ENCODE measurements at regions not wholly inside any gene's neighbourhood (a gene's known extent, or its start where the extent isn't known, plus 50 kb on each side); places are given as distances from the start of the nearest gene placed in this dataset.

GRCh38 chr2:81355436-81355835 lies 1050.9 kb upstream of the LRRTM1 start:
- Histone ChIP-seq H3K9me3 (ENCODE audit: low read length) (no peaks in the 10 kb centered on the region), H3K27me3 (ENCODE audit: insufficient read depth, low read length) (no peaks in the 10 kb centered on the region), H3K4me1 (ENCODE audit: insufficient read depth, low read length) (no peaks in the 10 kb centered on the region), H3K4me3 (ENCODE audit: low read length) (no peak overlapping the region), H3K36me3 (ENCODE audit: insufficient read depth, low read length) (no peaks in the 10 kb centered on the region), H2AFZ (ENCODE audit: low read depth, low read length) (no peak overlapping the region)

- no peak overlapping the region for H2AFZ ChIP-seq (ENCODE audit: low read depth, low read length)
- H3K36me3 ChIP-seq (ENCODE audit: insufficient read depth, low read length), result no peaks in the 10 kb centered on the region
These were observed 1029.5 kb upstream of the LRRTM1 start for GRCh38 chr2:81334046-81334445.

DNA sequence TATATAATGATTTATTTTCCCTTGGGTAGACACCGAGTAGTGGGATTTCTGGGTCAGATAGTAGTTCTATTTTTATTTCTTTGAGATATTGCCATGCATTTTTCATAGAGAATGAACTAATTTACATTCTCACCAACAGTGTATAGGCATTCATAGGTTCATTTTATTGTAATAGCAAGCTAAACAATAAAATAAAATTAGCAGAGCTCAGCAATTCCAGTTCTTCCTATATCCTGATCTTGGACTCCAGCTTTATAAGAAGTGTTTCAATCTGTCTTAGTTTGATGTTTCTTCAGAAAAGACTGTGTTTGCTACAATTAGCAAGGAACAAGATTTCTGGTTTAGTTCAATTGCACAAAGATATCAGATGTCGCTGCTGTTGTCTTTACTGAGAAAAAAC lies 1024.4 kb upstream of the LRRTM1 start:
- no peaks in the 10 kb centered on the region for H3K4me1 ChIP-seq (ENCODE audit: insufficient read depth, low read length)
- no peak overlapping the region for H3K4me3 ChIP-seq (ENCODE audit: low read length)
- no peak overlapping the region for H2AFZ ChIP-seq (ENCODE audit: low read depth, low read length)

More at GRCh38 chr2:81334046-81334445, 1029.5 kb upstream of the LRRTM1 start:
- Histone ChIP-seq H3K4me1 (ENCODE audit: insufficient read depth, low read length) (no peaks in the 10 kb centered on the region), H3K4me3 (ENCODE audit: low read length) (no peak overlapping the region), H3K27me3 (ENCODE audit: insufficient read depth, low read length) (no peaks in the 10 kb centered on the region), H3K9me3 (ENCODE audit: low read length) (no peaks in the 10 kb centered on the region)

GRCh38 chr2:81327911-81328310 lies 1023.4 kb upstream of the LRRTM1 start:
- H3K4me3 ChIP-seq (ENCODE audit: low read length), result no peak overlapping the region
- H3K27me3 ChIP-seq (ENCODE audit: insufficient read depth, low read length), result no peaks in the 10 kb centered on the region
- no peaks in the 10 kb centered on the region for H3K4me1 ChIP-seq (ENCODE audit: insufficient read depth, low read length)
- no peak overlapping the region for H2AFZ ChIP-seq (ENCODE audit: low read depth, low read length)
- no peaks in the 10 kb centered on the region for H3K9me3 ChIP-seq (ENCODE audit: low read length)
- no peaks in the 10 kb centered on the region for H3K36me3 ChIP-seq (ENCODE audit: insufficient read depth, low read length)

More for the DNA sequence above, 1024.4 kb upstream of the LRRTM1 start:
- H3K9me3 ChIP-seq (ENCODE audit: low read length), result no peaks in the 10 kb centered on the region
- H3K27me3 ChIP-seq (ENCODE audit: insufficient read depth, low read length), result no peaks in the 10 kb centered on the region
- no peaks in the 10 kb centered on the region for H3K36me3 ChIP-seq (ENCODE audit: insufficient read depth, low read length)

- Histone ChIP-seq H2AFZ (ENCODE audit: low read depth, low read length) (no peak overlapping the region), H3K27me3 (ENCODE audit: insufficient read depth, low read length) (no peaks in the 10 kb centered on the region), H3K36me3 (ENCODE audit: insufficient read depth, low read length) (no peaks in the 10 kb centered on the region), H3K4me1 (ENCODE audit: insufficient read depth, low read length) (no peaks in the 10 kb centered on the region), H3K9me3 (ENCODE audit: low read length) (no peaks in the 10 kb centered on the region), H3K4me3 (ENCODE audit: low read length) (no peak overlapping the region)
These were observed 1019.5 kb upstream of the LRRTM1 start for GRCh38 chr2:81324046-81324445.

DNA sequence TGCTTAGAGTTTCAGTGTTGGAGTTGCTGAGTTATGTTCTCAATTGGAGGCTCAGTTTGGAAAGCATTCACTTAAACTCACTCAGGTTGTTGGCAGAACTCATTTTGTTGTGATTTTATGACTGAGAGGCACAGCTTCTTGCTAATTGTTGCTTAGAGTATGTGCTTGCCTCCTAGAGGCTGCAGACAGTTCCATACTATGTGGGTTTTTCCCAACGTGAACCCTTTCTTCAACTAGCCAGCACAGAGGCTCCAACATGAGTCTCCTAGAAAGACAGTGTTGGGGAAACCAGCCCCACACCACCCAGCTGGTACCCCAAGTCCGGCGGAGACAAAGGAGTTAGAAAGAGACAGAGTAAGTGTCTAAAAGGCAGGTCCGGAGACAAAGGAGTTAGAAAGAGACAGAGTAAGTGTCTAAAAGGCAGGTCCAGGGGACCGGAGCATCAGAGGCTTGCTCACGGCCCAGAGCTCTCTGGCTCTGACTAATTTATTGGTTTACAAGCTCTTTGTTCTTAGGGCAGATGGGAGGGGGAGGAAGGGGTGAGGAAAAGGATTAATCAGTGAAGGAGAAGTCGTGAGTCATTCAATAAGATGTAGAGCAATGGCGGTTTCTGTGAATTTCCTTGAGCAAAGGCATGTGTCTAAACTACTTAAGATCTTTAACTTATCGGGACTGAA lies 999.7 kb upstream of the LRRTM1 start:
- no peaks in the 10 kb centered on the region for H3K36me3 ChIP-seq (ENCODE audit: insufficient read depth, low read length)
- H3K27me3 ChIP-seq (ENCODE audit: insufficient read depth, low read length), result no peaks in the 10 kb centered on the region
- H3K4me1 ChIP-seq (ENCODE audit: insufficient read depth, low read length), result peaks cover 2% of the 10 kb centered on the region
- H3K9me3 ChIP-seq (ENCODE audit: low read length), result no peaks in the 10 kb centered on the region
- no peak overlapping the region for H2AFZ ChIP-seq (ENCODE audit: low read depth, low read length)
- no peak overlapping the region for H3K4me3 ChIP-seq (ENCODE audit: low read length)

DNA sequence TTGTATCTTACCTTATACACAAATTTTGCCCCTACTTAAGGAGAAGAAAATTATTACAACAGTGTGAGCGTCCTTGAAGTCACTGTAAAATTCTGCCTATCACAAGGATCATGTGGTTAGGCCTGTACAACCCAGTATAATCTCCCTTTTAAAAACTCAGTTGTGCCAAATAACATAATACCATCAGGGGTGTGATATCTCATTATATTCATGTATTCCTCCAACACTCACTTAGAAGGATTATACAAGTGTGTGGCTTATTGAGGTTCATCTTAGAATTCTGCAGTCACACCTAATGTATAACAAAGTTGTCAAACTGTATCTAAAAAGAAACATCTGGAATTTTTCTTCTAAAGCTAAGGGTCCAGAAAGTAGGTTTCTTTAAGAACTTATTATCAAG lies 998.8 kb upstream of the LRRTM1 start:
- no peak overlapping the region for H3K4me3 ChIP-seq (ENCODE audit: low read length)
- no peak overlapping the region for H2AFZ ChIP-seq (ENCODE audit: low read depth, low read length)
- peaks cover 2% of the 10 kb centered on the region for H3K4me1 ChIP-seq (ENCODE audit: insufficient read depth, low read length)
- no peaks in the 10 kb centered on the region for H3K36me3 ChIP-seq (ENCODE audit: insufficient read depth, low read length)
- no peaks in the 10 kb centered on the region for H3K9me3 ChIP-seq (ENCODE audit: low read length)
- H3K27me3 ChIP-seq (ENCODE audit: insufficient read depth, low read length), result no peaks in the 10 kb centered on the region

DNA sequence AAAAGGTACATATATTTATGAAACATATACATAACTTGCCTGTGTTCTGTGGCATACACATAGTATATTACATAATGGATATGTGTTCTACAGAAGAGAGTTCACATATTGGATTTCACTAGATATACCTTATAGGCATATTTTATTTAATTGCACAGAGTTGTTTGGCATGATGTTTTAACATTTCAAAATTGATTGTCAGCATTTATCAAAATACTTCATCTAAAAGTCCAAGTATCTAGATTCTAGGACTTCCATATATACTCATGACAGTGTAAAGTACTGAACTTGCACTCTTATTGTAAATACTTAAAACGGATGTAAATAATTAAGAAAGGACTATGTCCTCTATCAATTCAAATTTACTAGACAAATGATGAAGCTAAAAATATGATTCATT lies 995.3 kb upstream of the LRRTM1 start:
- no peaks in the 10 kb centered on the region for H3K36me3 ChIP-seq (ENCODE audit: insufficient read depth, low read length)
- H3K4me1 ChIP-seq (ENCODE audit: insufficient read depth, low read length), result no peaks in the 10 kb centered on the region
- no peak overlapping the region for H2AFZ ChIP-seq (ENCODE audit: low read depth, low read length)
- no peaks in the 10 kb centered on the region for H3K9me3 ChIP-seq (ENCODE audit: low read length)
- no peaks in the 10 kb centered on the region for H3K27me3 ChIP-seq (ENCODE audit: insufficient read depth, low read length)
- H3K4me3 ChIP-seq (ENCODE audit: low read length), result no peak overlapping the region

DNA sequence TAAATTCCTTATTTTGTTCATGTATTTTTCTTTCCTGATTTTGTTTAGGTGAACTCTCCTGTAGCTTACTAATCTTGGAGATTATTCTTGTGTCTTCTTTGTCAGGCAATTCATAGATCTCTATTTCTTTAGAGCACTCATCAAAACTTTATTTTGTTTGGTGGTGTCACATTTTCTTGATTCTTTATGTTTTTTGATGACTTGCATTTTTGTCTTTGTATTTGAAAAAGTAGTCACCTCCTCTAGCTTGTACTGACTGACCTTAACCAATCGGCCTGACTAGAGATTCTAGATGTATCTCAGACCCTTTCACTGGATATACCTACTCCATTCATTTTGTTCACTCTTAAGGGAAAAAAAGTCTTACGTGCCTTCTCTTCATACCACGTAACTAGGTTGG lies 986.3 kb upstream of the LRRTM1 start:
- no peaks in the 10 kb centered on the region for H3K36me3 ChIP-seq (ENCODE audit: insufficient read depth, low read length)
- no peaks in the 10 kb centered on the region for H3K27me3 ChIP-seq (ENCODE audit: insufficient read depth, low read length)
- H3K4me3 ChIP-seq (ENCODE audit: low read length), result no peak overlapping the region
- no peak overlapping the region for H2AFZ ChIP-seq (ENCODE audit: low read depth, low read length)
- H3K4me1 ChIP-seq (ENCODE audit: insufficient read depth, low read length), result no peaks in the 10 kb centered on the region
- no peaks in the 10 kb centered on the region for H3K9me3 ChIP-seq (ENCODE audit: low read length)

DNA sequence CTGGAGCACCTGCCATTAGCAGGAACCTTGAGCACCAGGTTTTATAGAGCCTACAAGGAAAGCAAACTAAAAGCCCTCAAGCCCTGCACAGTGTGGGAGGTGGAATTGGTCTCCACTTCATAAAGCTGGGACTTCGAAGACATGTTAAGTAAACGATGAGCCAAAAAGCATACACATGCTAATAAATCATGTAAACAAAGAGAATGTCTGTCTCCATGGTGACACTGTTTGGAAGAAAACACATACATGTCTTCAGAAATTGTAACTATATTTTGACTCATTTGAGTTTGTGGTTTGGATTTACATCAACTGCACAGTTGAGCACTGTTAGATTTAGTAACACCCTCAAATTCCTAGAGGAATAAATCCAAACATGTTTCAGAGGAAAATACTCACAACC lies 978.5 kb upstream of the LRRTM1 start:
- no peaks in the 10 kb centered on the region for H3K27me3 ChIP-seq (ENCODE audit: insufficient read depth, low read length)
- no peak overlapping the region for H2AFZ ChIP-seq (ENCODE audit: low read depth, low read length)
- no peaks in the 10 kb centered on the region for H3K36me3 ChIP-seq (ENCODE audit: insufficient read depth, low read length)
- H3K4me3 ChIP-seq (ENCODE audit: low read length), result no peak overlapping the region
- H3K4me1 ChIP-seq (ENCODE audit: insufficient read depth, low read length), result no peaks in the 10 kb centered on the region
- no peaks in the 10 kb centered on the region for H3K9me3 ChIP-seq (ENCODE audit: low read length)

GRCh38 chr2:81282151-81282769 lies 977.7 kb upstream of the LRRTM1 start:
- H2AFZ ChIP-seq (ENCODE audit: low read depth, low read length), result no peak overlapping the region
- no peaks in the 10 kb centered on the region for H3K36me3 ChIP-seq (ENCODE audit: insufficient read depth, low read length)
- H3K4me1 ChIP-seq (ENCODE audit: insufficient read depth, low read length), result no peaks in the 10 kb centered on the region
- H3K9me3 ChIP-seq (ENCODE audit: low read length), result no peaks in the 10 kb centered on the region
- no peak overlapping the region for H3K4me3 ChIP-seq (ENCODE audit: low read length)
- no peaks in the 10 kb centered on the region for H3K27me3 ChIP-seq (ENCODE audit: insufficient read depth, low read length)

- Histone ChIP-seq H3K4me1 (ENCODE audit: insufficient read depth, low read length) (no peaks in the 10 kb centered on the region), H3K4me3 (ENCODE audit: low read length) (no peak overlapping the region), H3K36me3 (ENCODE audit: insufficient read depth, low read length) (no peaks in the 10 kb centered on the region), H3K27me3 (ENCODE audit: insufficient read depth, low read length) (no peaks in the 10 kb centered on the region), H3K9me3 (ENCODE audit: low read length) (no peaks in the 10 kb centered on the region), H2AFZ (ENCODE audit: low read depth, low read length) (no peak overlapping the region)
These were observed 972.0 kb upstream of the LRRTM1 start for GRCh38 chr2:81276595-81276994.

GRCh38 chr2:81266106-81266505 lies 961.6 kb upstream of the LRRTM1 start:
- Histone ChIP-seq H3K27me3 (ENCODE audit: insufficient read depth, low read length) (no peaks in the 10 kb centered on the region), H3K36me3 (ENCODE audit: insufficient read depth, low read length) (no peaks in the 10 kb centered on the region), H3K4me3 (ENCODE audit: low read length) (no peak overlapping the region), H2AFZ (ENCODE audit: low read depth, low read length) (no peak overlapping the region), H3K9me3 (ENCODE audit: low read length) (no peaks in the 10 kb centered on the region), H3K4me1 (ENCODE audit: insufficient read depth, low read length) (no peaks in the 10 kb centered on the region)

DNA sequence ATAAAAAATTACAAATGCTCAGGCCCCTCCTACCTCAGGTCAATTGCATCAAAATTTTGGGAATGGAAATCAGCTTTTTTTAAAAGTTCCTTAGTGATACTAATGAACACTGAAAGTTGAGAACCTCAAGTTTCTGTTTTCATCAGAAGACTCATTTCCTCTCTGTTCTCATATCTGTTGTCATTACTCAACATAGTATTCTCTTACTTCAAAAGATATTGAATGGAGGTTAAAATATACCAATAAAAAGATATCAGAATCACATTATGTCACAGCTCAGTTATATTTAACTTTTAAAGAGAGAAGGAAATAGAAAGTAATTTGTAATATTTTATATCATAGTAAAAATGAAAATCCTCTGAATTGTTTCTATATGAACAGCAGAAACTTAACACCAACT lies 959.4 kb upstream of the LRRTM1 start:
- Histone ChIP-seq H3K9me3 (ENCODE audit: low read length) (no peaks in the 10 kb centered on the region), H2AFZ (ENCODE audit: low read depth, low read length) (no peak overlapping the region), H3K36me3 (ENCODE audit: insufficient read depth, low read length) (no peaks in the 10 kb centered on the region), H3K4me3 (ENCODE audit: low read length) (no peak overlapping the region), H3K27me3 (ENCODE audit: insufficient read depth, low read length) (no peaks in the 10 kb centered on the region), H3K4me1 (ENCODE audit: insufficient read depth, low read length) (no peaks in the 10 kb centered on the region)
